GM13976 (cell line): ENCODE measurements at regions not wholly inside any gene's neighbourhood (a gene's known extent, or its start where the extent isn't known, plus 50 kb on each side); places are given as distances from the start of the nearest gene placed in this dataset.

ENCODE experiments used
- DNase-seq: peaks from one replicate; pipeline ENCODE4 v3.0.0; 2012; ENCODE audit warnings: low spot score
- in situ Hi-C: fragments of 300-500 bp; cut with MboI; formaldehyde crosslinking; loops from one replicate; pipeline ENCODE4 v1.12.0; 2022; ENCODE audit warnings: low sequenced_read_pairs, mixed read lengths, inconsistent platforms; ENCODE audit not compliant: unreplicated experiment
- TF ChIP-seq, protein P1 (sequence below): IDR thresholded peaks from 2 replicates; pipeline ENCODE4 v1.5.1; 2012; ENCODE audit warnings: borderline replicate concordance, mild to moderate bottlenecking; ENCODE audit not compliant: insufficient read depth; ENCODE audit errors: extremely low read depth, missing control alignments, control extremely low read depth

GRCh38 chr12:24200010-24200409 lies 250.5 kb upstream of the SOX5 start:
- no peak for DNase-seq
- TF ChIP-seq, protein P1, sequence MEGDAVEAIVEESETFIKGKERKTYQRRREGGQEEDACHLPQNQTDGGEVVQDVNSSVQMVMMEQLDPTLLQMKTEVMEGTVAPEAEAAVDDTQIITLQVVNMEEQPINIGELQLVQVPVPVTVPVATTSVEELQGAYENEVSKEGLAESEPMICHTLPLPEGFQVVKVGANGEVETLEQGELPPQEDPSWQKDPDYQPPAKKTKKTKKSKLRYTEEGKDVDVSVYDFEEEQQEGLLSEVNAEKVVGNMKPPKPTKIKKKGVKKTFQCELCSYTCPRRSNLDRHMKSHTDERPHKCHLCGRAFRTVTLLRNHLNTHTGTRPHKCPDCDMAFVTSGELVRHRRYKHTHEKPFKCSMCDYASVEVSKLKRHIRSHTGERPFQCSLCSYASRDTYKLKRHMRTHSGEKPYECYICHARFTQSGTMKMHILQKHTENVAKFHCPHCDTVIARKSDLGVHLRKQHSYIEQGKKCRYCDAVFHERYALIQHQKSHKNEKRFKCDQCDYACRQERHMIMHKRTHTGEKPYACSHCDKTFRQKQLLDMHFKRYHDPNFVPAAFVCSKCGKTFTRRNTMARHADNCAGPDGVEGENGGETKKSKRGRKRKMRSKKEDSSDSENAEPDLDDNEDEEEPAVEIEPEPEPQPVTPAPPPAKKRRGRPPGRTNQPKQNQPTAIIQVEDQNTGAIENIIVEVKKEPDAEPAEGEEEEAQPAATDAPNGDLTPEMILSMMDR = no peak
- in situ Hi-C loops = no loop called here

DNA sequence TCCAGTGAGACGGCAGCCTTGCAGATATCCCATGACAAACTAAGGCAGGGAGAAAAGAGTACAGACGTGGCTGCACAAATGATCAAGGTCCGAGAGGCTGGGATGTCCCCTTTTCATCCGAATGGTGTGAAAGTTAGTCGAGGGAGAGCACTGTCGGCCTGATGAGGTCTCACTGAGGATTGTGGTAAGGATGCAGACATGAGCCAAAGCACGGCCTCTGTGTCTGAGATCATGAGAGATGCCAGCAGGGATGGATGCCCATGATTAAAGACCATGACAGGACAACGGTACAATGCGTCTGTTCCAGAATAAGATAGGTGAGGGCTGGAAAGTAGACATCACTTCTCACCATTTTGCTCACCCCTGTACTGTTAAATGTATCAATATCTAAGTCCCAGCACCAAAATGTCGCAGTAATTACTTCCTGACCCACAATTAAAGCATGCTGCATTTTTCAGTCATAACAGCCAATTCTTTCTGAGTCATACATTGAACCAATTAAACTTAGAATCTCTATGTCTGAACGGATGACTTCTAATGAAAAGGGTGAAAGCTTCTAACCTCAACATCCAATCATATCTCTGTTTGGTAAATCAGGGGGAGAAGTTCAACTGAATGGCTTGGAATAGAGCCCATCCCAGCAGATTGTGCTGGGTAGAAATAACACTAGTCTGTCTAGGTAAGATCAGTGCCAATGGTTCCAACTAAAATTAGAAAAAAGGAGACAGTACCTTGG lies 249.6 kb upstream of the SOX5 start:
- TF ChIP-seq, protein P1 = no peak
- in situ Hi-C loops = no loop called here
- DNase-seq = no peak

GRCh38 chr12:24198070-24198469 lies 248.6 kb upstream of the SOX5 start:
- in situ Hi-C loops = no loop called here
- TF ChIP-seq, protein P1 = no peak
- DNase-seq = no peak

DNA sequence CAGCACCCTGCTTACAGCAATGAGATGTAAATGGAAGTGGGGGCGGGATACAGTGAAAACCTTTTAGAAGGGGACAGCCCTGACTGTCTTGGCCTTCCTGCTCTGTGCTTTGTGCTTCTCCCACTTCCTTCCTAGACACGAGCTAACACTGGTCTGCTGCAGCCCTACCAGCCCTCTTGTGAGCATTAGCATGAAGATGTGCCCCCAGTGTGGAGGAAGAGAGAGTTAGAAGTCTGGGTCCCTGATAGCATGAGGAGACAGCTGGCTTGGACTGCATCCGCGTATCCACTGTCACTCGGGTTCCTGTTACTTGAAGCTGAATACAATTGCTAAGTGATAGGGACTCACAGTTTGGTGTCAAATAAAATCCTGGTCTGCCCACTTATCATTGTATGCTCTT lies 248.1 kb upstream of the SOX5 start:
- no peak for DNase-seq
- TF ChIP-seq, protein P1 = no peak
- in situ Hi-C loops = no loop called here

GRCh38 chr12:24195063-24195462 lies 245.6 kb upstream of the SOX5 start:
- in situ Hi-C loops = no loop called here
- no peak for DNase-seq
- TF ChIP-seq, protein P1 = no peak

DNA sequence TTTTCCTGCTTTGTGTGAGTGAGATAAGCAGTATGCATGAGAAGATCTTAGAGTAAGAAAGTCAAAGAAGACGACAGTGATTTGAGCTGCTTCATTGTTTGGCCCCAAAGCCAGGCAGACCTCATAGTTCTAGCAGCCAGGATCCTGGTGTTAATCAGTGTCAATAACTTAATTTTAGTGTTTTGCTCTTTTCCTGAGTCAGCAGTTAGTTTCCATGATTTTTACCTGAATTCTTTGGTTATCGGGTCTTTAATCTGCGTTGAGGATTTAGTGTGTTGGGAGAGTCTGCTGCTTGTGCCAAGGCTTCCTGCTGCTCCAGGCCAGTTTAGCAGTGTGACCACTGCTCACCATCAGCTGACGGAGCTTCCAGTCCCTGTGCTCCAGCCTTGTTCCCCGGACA lies 241.6 kb upstream of the SOX5 start:
- no peak for DNase-seq
- in situ Hi-C loops = no loop called here
- TF ChIP-seq, protein P1 = no peak
